Renal cortex interstitium (tissue), 11 donors: ENCODE measurements at regions not wholly inside any gene's neighbourhood (a gene's known extent, or its start where the extent isn't known, plus 50 kb on each side); places are given as distances from the start of the nearest gene placed in this dataset.
A peak's percentile ranks its signal among the peaks of the same experiment; 100 is the strongest.
"Not testable (repeated sequence)": the region's sequence is repeated elsewhere in the genome, so short reads cannot be mapped to it uniquely, and the experiment has no call there.

Experiments
- DNase-seq, 11 donors: peaks; one replicate each; pipeline ENCODE4 v3.0.0-alpha.2; 2013; ENCODE audit warnings: low read depth in 9 of 11, low spot score in 4 of 11; ENCODE audit errors: extremely low read depth in 1 of 11

DNA sequence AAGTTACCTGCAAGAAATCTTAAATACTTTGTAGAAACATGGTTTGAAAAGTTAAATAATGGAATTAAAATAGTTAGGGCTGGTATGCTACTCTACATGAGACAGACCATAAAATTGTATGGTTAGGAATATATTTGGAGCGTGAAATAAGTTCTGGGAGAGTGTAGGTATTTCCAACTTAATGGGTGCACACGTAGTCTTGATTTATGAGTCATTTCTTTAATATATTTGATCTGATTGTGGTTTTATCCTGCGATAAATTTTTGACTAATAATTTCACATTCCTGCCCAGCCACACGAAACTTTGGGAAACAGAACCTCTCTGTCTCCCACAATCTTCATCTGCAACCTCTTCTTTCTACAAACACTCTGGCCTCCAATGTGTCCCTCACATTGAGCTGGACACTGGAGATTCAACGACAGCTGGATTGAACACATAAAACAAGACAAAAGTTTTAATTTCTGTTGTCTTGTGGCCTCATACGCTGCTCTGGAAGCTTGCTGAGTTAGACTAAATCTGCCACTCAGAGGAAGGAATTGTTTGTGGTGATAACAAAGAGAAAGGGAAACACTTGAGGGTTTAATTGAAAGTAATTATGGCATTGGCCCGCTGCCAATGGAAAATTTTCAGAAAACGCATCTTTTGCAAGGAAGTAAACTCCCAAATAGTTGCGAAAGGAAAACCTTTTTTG is 201.8 kb upstream of the ZNF608 start:
- peak; percentile 20 to 52 (median 38) for DNase-seq

DNA sequence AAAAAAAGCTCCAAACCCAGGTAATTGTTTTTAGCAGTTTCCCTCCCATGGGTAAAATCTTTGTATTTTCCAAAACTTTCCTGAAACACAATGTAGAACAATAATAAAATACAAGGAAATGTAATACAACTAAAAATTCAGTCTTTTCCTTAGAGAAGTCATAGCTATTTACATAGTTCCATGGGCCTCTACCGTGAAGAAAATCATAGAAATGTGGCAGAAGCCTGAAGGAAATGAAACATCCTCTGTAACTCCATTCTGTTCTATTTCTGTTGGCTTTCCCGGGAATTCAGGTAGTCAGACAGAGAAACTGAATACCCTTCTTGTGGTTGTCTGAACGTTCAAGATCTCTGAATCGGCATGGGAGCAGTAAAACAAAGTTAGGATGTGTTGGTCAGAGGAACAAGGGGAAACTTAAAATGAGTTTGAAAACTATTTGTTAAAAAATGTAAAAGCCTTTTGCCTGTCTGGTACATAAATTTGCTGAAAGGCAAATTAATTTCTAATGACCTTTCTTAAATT is 202.4 kb upstream of the ZNF608 start:
- DNase-seq, result no peak

DNA sequence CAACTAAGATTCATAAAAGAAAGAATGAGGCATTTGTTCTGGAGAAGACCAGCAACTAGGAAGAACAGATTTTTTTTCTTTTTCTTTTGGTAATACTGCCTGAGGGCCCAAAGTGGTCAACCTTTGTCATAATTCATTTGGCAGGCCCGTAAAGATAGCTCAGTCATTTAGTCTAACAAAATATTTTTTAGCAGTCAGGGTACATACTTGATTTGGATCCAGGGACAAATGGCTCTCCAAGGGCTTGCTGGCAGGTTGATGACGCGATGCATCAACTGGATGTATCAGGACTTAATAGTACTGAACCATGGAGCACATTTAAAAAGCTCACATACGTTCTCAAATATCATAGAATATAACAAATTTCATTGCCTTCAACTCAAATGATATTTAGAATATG is 203.4 kb upstream of the ZNF608 start:
- no peak for DNase-seq

DNA sequence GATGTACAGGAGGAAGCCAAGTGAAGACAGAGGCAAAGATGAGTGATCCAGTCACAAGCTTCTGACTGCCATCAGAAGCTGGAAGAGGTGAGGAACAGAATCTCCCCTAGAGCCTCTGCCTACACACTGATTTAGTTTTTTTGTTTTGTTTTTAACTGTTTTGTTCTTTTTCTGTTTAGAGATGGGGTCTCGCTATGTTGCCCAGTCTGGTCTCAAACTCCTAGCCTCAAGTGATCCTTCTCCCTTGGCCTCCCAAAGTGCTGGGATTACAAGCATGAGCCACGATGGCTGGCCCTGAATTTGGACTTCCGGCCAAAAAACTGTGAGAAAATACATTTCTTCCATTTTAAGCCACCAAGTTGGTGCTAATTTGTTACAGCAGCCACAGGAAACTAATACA is 204.7 kb upstream of the ZNF608 start:
- no peak for DNase-seq

DNA sequence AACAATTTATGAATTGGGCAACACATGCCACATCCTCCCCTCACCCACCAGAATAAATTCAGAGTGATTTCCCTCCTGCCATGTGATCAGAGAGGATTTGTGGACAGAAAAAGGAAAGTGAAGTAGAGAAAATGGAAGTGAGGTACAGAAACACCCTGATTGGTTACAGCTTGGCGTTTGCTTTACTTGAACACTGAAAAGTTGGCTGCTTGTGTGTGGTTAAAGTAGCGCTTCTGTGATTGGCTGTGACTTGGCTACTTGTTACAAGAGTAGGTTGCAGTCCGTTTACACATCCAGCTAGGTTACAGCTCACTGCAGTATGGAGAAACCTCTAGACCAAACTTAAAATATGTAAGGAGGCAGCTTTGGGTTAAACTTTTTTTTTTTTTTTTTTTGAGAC is 205.2 kb upstream of the ZNF608 start:
- DNase-seq, result no peak

DNA sequence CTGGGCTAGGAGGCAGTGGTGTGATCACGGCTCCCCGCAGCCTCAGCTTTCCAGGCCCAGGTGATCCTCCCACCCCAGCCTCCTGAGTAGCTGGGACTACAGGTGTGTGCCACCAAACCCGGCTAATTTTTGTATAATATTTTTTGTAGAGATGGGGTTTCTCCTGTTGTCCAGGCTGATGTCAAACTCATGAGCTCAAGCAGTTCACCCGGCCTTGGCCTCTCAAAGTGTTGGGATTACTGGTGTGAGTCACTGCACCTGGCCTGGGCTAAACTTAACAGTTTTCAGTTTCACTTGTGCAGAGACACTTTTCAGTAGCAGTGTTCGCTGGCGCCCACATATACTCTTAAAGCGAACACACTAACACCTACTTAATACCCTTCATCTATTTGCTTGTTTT is 205.6 kb upstream of the ZNF608 start:
- no peak for DNase-seq

DNA sequence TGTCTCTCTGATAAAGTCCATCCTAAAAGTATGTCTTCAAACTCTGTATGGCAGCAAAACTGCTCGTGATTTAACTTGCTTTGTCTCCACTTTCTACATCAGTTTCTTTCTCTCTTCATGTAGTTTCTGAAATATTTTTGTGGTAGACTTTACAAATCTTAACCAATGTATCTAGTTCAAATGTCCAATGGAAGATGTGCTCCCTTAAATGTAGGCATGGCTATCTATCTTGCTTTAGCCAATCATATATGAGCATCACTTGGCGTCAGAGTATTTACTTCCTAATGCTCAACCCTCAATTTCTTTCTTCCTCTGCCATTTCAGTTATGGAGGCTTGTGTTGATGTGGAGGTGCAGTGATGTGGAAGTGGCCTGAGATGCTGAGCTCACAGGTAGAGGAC is 206.1 kb upstream of the ZNF608 start:
- no peak for DNase-seq

DNA sequence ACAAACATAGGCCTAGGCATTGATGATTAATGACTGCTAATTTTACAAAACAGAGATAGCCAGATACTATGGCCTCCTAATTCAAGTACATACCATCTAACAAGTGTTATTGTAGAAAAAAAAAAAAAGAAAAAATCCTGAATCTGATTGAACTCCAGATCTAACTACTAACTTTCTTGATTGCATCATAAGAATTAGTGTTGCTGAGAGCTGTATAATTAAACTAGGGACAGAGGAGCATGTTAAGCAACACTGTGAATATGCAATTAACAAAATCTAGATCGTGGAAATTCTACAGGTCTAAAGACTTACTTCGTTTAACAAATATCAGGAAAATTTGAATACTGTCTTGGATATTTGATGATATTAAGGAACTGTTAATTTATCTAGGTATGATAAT is 208.3 kb upstream of the ZNF608 start:
- no peak for DNase-seq

DNA sequence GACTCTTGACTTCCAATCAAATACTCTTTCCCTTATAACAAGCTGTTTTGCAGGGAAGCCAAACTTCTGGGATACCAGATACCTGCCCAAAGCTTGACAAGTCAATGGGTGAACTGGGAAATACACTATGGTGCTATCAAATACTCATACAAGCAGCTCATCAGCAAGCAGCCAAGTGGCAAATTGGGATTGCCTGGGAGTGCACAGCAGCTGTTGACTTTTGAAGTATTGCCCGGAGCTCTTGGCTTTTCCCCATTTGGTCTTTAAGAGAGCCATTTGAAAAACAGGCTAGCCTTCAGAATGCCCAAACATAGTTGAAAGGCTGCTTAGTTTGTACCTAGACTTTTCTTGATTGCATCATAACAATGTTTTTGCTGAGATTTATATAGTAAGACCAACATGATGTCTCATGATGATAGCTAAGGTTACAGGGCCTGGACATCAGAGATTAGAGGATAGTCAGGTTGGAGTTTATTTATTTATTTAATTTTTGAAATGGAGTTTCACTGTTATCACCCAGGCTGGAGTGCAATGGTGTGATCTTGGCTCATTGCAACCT is 210.1 kb upstream of the ZNF608 start:
- no peak for DNase-seq

DNA sequence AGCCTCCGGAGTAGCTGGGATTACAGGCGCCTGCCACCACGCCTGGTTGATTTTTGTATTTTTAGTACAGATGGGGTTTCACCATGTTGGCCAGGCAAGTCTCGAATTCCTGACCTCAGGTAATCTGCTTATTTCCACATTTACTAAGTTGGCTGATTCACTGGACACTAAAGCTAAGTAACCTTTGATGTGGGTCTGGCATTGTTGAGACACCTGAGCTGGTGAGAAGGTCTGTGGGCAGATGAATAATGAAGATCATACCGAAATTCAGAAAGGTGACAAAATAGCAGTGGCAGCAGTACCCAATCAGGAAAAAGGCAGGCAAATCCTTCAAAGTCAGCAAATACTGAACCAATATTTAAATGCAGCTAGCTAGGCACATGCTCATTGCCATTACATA is 210.6 kb upstream of the ZNF608 start:
- DNase-seq, result no peak

DNA sequence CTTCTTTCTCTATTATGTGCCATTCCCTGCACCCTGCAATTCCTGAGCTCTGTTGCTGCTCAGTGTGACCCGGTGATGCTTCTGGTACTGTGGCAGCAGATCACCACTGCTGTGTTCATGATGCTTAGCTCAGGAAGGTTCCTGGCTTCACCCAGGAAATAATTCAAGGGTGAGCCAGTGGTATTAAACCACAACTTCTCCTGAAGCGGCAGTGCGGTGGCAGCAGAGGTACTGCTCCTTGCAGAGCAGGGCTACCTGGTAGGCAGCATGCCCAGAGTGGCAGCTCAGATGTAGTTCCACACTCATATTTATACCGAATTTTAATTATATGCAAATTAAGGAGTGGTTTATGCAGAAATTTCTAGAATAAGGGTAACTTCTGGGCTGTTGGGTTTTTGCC is 213.8 kb upstream of the ZNF608 start:
- no peak for DNase-seq

DNA sequence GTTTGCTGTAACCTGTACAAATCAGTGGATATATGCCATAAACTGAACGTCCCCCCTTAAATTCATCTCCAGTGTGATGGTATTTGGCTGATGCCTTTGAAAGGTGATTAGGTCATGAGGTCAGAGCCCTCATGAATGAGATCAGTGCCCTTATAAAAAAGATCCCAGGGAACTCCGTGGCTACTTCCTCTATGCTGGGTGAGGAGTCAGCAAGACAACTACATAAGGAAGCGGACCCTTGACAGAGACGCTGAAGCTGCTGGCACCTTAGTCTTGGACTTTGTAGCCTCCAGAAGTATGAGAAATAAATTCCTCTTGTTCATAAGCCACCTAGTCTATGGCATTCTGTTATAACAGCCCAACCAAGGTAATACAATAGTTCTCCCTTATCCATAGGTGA is 215.1 kb upstream of the ZNF608 start:
- no peak for DNase-seq

DNA sequence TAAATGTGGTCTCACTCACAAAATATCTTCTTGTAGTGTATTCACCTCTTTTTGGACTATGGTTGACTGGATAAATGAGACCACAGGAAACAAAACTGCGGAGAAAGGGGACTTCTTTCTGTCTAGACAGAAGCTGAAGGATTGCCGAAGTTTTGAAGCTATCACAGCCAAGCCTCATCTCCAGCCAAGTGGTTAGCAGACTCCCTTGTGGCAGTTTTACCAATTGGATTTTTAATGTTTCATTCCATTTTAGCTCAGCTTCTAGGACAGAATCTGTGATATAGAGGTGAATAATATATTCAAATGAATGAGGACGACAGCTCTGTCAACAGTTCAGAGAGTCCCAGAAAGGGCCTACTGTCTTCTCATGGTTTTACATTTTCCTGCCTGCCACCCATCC is 215.7 kb upstream of the ZNF608 start:
- DNase-seq, result no peak

DNA sequence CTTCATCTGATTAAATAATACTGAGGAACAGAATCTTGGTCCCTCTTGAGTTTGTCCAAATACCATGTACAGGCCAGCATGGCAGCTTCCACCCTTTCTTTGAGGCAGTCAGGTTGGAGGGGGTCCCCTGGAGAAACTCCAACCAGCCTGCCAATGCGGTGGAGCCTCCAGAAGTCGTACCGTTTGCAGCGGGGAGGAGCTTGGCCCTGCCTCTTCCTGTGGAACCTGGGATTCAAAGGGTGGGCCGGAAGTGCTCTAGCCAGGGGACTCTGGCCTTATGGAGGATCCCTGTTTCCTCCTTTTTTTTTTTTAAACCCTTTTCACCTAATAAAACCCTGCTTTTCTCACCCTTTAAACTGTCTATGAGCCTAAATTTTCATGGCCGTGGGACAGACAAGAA is 216.3 kb upstream of the ZNF608 start:
- DNase-seq, result no peak

DNA sequence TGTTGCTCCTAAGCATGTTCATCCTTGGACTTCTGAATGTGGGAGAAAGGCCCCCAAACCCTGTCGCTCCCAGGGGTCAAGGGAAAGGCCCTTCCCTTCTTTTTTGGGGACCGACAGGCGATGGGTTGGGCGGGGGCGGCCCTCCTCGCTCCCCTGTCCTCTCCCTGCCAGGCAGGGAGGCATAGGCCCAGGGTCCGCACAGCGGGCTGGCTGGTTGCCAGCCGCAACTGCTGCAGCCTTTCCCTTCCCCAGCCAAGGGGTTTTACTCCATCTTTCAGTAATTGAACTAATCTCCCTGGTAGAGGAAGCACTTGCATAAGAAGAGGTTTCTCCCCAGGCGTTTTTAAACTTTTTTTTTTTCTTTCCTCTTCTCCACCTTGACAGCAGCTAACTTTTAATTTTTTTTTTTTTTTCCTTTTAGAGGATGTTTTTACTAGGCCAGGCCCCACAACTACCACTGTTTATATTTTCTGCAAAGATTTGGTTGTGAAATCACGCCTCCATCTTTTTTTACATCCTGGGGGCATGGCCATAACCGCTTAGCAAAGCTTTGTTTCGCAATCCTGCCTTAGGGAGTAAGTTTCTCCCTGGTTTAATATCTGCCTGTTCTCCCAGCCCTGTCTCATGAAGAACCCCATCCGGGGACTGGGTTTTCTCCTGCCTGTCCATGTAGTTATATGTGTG is 216.9 kb upstream of the ZNF608 start:
- no peak for DNase-seq

DNA sequence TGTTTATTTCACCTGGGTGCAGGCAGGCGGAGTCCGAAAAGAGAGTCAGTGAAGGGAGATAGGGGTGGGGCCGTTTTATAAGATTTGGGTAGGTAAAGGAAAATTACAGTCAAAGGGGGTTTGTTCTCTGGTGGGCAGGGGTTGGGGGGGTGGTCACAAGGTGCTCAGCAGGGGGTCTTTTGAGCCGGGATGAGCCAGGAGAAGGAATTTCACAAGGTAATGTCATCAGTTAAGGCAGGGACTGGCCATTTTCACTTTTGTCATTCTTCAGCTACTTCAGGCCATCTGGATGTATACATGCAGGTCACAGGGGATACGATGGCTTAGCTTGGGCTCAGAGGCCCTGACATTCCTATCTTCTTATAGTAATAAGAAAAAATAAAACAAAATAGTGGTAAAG is 220.3 kb upstream of the ZNF608 start:
- not testable (repeated sequence) for DNase-seq

DNA sequence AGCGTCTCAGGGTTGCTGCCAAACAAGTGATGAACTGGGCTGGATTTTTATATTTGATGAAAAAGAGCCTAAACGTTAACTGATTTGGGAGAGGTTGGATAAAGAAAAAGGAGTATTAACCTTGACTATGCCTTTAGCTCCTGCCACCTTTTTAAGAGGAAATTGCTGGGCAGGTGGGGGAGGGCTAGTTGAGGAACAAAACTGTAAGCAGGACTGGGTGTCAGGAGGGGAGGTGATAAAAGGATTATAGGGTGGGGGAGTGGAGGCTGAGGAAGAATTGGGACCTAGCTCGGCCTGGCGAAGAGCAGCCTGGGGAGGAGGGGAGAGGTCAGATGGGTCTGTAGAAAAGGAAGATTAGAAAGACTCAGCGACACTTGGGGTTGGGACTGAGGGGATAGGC is 223.9 kb upstream of the ZNF608 start:
- DNase-seq, result not testable (repeated sequence)

DNA sequence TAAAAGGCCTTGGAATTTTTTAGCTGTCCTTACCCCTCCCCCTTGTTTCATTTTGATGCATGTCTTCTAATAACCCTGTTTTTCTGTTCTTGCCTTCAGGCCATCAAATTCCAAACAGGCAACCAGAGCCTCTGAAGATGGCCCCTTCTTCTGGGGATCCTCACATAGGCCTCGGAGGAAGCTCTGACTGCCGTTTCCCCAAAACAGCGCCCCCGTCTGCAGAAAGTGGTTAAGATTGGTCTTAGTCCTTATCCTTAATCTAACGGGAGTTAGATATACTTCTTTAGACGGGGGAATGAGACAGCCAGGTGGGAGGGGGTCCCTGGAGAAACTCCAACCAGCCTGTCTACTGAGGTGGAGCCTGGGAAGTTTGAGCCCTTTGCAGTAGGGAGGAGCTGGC is 226.3 kb upstream of the ZNF608 start:
- no peak for DNase-seq

DNA sequence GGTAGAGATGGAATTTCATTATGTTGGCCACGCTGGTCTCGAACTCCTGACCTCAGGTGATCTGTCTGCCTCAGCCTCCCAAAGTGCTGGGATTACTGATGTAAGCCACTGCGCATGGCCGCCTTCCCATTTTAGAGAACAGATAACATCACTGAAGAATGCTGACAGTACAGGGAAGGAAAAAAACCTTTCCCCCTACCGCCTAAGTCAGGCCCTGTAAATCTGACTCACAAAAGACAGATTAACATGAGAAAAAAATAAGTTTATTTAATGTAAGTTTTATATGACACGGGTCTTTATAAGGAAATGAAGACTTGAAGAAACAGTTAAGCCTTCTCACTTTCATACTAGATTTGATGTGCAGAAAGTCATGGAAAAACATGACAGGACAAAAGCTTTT is 227.2 kb upstream of the ZNF608 start:
- no peak for DNase-seq

DNA sequence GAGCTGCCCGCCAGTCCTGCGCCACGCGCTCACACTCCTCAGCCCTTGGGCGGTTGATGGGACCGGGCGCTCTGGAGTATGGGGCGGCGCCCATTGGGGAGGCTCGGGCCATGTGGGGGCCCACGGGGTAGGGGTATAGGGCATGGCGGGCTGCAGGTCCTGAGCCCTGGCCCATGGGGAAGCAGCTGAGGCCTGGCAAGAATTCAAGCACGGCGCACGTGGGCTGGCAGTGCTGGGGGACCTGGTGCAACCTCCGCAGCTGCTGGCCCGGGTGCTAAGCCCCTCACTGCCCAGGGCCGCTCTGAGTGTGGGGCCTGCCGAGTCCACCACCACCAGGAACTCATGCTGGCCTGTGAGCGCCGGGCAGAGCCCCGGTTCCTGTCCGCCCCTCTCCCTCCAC is 229.6 kb upstream of the ZNF608 start:
- DNase-seq, result no peak

DNA sequence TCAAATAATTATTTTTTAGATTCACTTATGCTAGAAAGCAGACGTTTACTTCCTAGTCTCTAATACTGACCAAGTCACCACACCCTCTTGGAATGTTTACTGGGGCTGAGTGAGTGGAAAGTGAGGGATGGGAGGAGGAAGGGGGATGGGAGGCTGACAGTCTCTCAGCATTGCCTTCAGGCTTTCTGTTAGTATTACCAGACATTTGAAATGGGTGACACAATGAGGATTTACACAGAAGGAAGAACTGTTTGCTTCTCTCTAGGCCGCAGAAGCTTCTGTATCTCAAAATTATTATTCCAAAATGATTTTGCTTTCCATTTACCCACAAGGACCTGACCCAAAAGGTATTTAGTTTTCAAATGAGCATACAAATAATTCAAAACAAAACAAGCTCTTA is 232.8 kb upstream of the ZNF608 start:
- no peak for DNase-seq
